AG10803 (cell line): ENCODE measurements at regions not wholly inside any gene's neighbourhood (a gene's known extent, or its start where the extent isn't known, plus 50 kb on each side); places are given as distances from the start of the nearest gene placed in this dataset.
"Not testable (repeated sequence)": the region's sequence is repeated elsewhere in the genome, so short reads cannot be mapped to it uniquely, and the experiment has no call there.

ENCODE experiments used
- DNase-seq: peaks from one replicate; pipeline ENCODE4 v3.0.0; 2010; ENCODE audit warnings: low read depth
- H3K4me3 ChIP-seq: 2 replicates; pipeline ENCODE4 v1.5.1; 2011; ENCODE audit warnings: mild to moderate bottlenecking, low read length, control low read depth
- TF ChIP-seq, protein P1 (sequence below): conservative IDR thresholded peaks from 2 replicates; pipeline ENCODE4 v1.5.1; 2011; ENCODE audit warnings: mild to moderate bottlenecking, low read length, control low read depth, inconsistent platforms

DNA sequence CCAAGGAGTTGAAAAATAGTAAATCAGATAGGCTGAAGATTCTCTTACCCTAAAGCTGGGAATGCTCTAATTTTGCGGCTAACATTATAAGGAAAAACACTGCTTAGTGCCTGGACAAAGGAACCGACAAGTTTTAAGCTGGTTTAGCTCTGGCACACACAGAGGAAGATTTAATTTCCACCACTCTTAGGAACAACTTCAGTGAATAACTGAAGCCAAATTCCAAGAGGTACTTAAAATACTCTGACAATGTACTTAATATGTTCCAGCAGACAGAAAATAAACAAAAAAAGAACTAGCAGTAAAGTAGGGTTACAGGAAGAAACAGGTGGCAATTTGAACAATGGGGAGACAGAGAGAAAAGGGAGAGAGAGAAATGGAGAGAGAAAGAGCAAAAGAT, 340.8 kb upstream of the NDST4 start:
- TF ChIP-seq, protein P1, sequence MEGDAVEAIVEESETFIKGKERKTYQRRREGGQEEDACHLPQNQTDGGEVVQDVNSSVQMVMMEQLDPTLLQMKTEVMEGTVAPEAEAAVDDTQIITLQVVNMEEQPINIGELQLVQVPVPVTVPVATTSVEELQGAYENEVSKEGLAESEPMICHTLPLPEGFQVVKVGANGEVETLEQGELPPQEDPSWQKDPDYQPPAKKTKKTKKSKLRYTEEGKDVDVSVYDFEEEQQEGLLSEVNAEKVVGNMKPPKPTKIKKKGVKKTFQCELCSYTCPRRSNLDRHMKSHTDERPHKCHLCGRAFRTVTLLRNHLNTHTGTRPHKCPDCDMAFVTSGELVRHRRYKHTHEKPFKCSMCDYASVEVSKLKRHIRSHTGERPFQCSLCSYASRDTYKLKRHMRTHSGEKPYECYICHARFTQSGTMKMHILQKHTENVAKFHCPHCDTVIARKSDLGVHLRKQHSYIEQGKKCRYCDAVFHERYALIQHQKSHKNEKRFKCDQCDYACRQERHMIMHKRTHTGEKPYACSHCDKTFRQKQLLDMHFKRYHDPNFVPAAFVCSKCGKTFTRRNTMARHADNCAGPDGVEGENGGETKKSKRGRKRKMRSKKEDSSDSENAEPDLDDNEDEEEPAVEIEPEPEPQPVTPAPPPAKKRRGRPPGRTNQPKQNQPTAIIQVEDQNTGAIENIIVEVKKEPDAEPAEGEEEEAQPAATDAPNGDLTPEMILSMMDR, result no peak
- H3K4me3 ChIP-seq, result no peak overlapping the region
- DNase-seq, result no peak

DNA sequence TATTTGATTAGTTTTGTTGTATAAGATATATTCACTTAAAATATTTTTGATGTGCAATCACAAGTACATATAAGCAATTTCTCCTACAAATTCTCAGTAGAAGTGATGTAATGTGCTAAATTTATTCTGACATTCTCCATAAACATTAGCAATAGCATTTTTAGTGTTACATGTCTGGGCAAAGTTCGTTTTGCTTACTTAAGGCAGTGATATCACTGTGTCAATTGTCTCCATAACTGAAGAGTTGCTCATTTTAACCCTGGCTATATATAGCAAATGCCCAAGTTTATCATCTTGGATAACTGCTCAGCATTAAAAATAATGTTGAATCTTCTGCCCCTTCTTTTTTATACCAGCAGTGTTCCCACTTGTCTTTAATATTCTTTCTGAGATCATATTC, 340.0 kb upstream of the NDST4 start:
- TF ChIP-seq, protein P1, result no peak
- DNase-seq, result no peak
- H3K4me3 ChIP-seq, result no peak overlapping the region

DNA sequence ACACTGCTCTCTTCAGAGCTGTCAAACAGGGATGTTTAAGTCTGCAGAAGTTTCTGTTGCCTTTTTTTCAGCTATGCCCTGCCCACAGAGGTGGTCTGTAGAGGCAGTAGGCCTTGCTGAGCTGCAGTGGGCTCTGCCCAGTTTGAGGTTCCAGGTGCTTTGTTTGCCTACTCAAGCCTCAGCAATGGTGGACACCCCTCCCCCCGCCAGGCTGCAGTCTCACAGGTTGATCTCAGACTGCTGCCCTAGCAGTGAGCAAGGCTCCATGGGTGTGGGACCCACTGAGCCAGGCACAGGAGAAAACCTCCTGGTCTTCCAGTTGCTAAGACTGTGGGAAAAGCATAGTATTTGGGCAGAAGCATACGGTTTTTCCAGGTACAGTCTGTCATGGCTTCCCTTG, 338.8 kb upstream of the NDST4 start:
- not testable (repeated sequence) for H3K4me3 ChIP-seq, DNase-seq

DNA sequence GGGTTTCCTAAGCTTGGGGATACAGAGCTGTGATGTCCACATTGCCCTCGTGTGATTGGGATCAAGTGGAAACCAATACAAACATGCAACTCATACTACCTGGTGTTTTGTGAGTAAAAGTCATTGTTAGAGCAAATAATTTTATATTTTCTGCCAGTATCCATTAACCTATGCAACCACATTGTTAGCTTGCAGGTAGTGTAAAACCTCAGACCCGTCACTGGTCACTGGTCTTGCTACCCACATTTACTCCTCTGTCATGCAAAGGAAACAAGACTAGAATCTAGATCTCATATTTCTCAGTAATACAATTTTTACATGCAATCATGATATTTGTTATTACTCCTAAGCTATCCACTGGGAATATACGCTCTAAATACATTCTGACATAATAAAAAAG, 324.3 kb upstream of the NDST4 start:
- TF ChIP-seq, protein P1, result no peak
- no peak for DNase-seq
- H3K4me3 ChIP-seq, result no peak overlapping the region

DNA sequence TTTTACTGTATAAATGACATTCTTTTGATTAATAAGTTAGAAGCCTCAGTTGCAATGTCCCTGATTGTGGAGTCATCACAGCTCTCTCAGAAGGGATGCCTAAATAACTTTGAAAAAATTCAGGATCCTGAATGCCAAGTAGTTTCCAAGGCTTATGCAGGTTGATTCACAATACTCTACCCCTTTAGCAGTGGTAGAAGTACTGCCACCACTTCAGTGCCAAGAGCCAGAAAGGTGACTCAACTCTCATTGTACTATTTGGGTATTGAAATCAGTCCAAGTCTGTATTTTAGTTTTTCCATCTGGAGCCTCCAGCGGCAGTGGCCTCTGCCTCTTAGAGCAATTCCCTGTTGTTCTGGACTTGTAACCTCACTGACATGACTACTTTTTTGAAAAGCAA, 320.1 kb upstream of the NDST4 start:
- no peak for DNase-seq
- no peak overlapping the region for H3K4me3 ChIP-seq
- TF ChIP-seq, protein P1, result no peak

DNA sequence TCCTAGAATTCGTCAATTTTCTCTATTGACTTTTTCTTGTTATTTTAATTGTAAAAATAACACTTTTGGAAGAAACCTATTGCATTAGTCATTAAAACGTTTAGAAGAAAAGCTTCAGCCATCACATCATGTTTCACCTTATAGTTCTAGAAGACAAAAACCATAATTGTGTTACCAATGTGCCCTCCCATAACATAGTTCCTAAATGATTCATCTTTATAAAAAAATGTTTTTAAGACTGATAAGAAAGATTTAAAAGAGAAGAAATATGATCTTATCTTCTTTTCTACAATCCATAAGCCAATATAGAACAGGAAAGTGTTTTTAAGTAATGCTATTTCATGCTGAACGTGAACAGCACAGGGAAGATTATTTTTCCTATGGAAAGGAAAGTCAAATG, 316.6 kb upstream of the NDST4 start:
- TF ChIP-seq, protein P1, result no peak
- H3K4me3 ChIP-seq, result no peak overlapping the region
- DNase-seq, result no peak

DNA sequence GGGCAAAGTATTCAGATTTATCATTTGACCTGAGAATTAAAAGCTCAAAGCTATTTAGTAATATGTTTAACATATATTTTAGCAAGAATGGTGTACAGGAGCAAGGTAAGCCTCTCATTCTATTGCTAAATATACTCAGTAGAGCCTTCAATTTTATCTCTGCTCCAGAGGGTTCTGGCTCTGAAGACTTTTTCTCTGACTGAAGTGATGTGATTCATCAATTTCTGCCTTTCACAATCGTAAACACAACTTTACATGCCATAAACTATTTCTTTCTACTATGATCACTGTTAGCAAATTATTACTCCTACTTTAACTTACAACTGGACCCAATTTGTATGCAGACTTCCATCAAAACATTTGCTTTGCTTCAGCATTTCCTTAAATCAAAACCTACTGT, 315.0 kb upstream of the NDST4 start:
- no peak for DNase-seq
- TF ChIP-seq, protein P1, result no peak
- H3K4me3 ChIP-seq, result no peak overlapping the region

DNA sequence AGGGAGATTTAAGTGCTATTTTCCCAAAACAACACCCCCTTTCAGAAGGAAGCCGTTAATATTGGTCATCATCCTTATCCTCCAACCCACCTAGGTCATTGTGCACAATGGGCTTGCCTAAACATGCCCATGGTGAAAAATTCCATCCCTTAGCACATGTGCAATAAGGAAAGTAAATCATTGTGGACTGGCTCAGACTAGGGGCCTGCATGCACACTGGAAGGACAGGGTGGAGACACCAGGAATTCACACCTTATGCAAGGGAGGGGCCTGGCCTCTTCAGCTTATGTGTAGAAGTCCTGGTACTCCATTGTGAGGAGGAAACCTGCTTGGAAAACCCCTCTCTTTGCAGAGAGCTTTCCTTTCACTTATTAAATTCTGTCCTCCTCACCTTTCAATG, 311.4 kb upstream of the NDST4 start:
- no peak for DNase-seq
- H3K4me3 ChIP-seq, result no peak overlapping the region
- TF ChIP-seq, protein P1, result no peak
